HCT116 (cell line): ENCODE measurements at regions not wholly inside any gene's neighbourhood (a gene's known extent, or its start where the extent isn't known, plus 50 kb on each side); places are given as distances from the start of the nearest gene placed in this dataset.
"Not testable (repeated sequence)": the region's sequence is repeated elsewhere in the genome, so short reads cannot be mapped to it uniquely, and the experiment has no call there.

Experiments
- CBX3 ChIP-seq: IDR thresholded peaks from 2 replicates; pipeline ENCODE4 v1.6.1; 2012; ENCODE audit warnings: low read depth
- YY1 ChIP-seq: IDR thresholded peaks from 2 replicates; pipeline ENCODE4 v1.6.1; 2011; ENCODE audit warnings: low read length, low read depth, moderate library complexity, mild to moderate bottlenecking; ENCODE audit not compliant: insufficient replicate concordance; ENCODE audit errors: extremely low read depth
- TF ChIP-seq, protein P1 (sequence below), 3 experiments: fragments of 200-600 bp in 1 of 3; sonication (generic) in 1 of 3; IDR thresholded peaks in 2 of 3; conservative IDR thresholded peaks in 1 of 3; 2 replicates each; pipeline ENCODE4 v1.5.1; 2012 to 2017; ENCODE audit warnings: low read depth in 2 of 3, low read length in 2 of 3, antibody characterized with exemption in 1 of 3, borderline replicate concordance in 1 of 3, control low read depth in 1 of 3, mild to moderate bottlenecking in 1 of 3, mixed read lengths in 1 of 3, mixed run types in 1 of 3, moderate library complexity in 1 of 3; ENCODE audit not compliant: insufficient read depth in 1 of 3
- TF ChIP-seq, protein P2 (sequence below): IDR thresholded peaks from 2 replicates; pipeline ENCODE4 v1.6.1; 2012; ENCODE audit warnings: low read depth

DNA sequence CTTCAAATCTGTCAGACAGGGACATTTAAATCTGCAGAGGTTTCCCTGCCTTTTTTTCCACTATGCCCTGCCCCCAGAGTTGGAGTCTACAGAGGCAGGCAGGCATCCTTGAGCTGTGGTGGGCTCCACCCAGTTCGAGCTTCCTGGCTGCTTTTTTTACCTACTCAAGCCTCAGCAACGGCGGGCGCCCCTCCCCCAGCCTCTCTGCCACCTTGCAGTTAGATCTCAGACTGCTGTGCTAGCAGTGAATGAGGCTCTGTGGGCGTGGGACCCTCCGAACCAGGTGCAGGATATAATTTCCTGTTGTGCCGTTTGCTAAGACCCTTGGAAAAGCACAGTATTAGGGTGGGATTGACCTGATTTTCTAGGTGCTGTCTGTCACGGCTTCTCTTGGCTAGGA is 765.2 kb upstream of the NOVA1 start:
- not testable (repeated sequence) for TF ChIP-seq CBX3, YY1
- TF ChIP-seq, protein P1, sequence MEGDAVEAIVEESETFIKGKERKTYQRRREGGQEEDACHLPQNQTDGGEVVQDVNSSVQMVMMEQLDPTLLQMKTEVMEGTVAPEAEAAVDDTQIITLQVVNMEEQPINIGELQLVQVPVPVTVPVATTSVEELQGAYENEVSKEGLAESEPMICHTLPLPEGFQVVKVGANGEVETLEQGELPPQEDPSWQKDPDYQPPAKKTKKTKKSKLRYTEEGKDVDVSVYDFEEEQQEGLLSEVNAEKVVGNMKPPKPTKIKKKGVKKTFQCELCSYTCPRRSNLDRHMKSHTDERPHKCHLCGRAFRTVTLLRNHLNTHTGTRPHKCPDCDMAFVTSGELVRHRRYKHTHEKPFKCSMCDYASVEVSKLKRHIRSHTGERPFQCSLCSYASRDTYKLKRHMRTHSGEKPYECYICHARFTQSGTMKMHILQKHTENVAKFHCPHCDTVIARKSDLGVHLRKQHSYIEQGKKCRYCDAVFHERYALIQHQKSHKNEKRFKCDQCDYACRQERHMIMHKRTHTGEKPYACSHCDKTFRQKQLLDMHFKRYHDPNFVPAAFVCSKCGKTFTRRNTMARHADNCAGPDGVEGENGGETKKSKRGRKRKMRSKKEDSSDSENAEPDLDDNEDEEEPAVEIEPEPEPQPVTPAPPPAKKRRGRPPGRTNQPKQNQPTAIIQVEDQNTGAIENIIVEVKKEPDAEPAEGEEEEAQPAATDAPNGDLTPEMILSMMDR (IDR thresholded peaks at IDR 0.05 in 2 of 3, conservative IDR thresholded peaks at IDR 0.05 in 1 of 3; ENCODE audit: borderline replicate concordance in 1 of 3, insufficient read depth in 1 of 3, low read depth in 2 of 3, low read length in 2 of 3): not testable (repeated sequence)
- TF ChIP-seq, protein P2, sequence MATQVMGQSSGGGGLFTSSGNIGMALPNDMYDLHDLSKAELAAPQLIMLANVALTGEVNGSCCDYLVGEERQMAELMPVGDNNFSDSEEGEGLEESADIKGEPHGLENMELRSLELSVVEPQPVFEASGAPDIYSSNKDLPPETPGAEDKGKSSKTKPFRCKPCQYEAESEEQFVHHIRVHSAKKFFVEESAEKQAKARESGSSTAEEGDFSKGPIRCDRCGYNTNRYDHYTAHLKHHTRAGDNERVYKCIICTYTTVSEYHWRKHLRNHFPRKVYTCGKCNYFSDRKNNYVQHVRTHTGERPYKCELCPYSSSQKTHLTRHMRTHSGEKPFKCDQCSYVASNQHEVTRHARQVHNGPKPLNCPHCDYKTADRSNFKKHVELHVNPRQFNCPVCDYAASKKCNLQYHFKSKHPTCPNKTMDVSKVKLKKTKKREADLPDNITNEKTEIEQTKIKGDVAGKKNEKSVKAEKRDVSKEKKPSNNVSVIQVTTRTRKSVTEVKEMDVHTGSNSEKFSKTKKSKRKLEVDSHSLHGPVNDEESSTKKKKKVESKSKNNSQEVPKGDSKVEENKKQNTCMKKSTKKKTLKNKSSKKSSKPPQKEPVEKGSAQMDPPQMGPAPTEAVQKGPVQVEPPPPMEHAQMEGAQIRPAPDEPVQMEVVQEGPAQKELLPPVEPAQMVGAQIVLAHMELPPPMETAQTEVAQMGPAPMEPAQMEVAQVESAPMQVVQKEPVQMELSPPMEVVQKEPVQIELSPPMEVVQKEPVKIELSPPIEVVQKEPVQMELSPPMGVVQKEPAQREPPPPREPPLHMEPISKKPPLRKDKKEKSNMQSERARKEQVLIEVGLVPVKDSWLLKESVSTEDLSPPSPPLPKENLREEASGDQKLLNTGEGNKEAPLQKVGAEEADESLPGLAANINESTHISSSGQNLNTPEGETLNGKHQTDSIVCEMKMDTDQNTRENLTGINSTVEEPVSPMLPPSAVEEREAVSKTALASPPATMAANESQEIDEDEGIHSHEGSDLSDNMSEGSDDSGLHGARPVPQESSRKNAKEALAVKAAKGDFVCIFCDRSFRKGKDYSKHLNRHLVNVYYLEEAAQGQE: not testable (repeated sequence)
